GM12875 (cell line): ENCODE measurements at regions not wholly inside any gene's neighbourhood (a gene's known extent, or its start where the extent isn't known, plus 50 kb on each side); places are given as distances from the start of the nearest gene placed in this dataset.

Source experiments
- H3K4me3 ChIP-seq: one replicate; pipeline ENCODE4 v1.5.1; 2011; ENCODE audit warnings: low read depth, low read length, control low read depth
- CTCF ChIP-seq: IDR thresholded peaks from 2 replicates; pipeline ENCODE4 v1.5.1; 2011; ENCODE audit warnings: low read depth, mild to moderate bottlenecking, control low read depth, inconsistent platforms, low read length, moderate library complexity, borderline replicate concordance; ENCODE audit not compliant: insufficient read depth

- no peak overlapping the region for H3K4me3 ChIP-seq
These were observed 99.4 kb upstream of the SDK2 start for GRCh38 chr17:73743518-73744201.

GRCh38 chr17:73744411-73744810 is 100.2 kb upstream of the SDK2 start:
- H3K4me3 ChIP-seq: no peak overlapping the region
- TF ChIP-seq CTCF: no peak

More at GRCh38 chr17:73743518-73744201, 99.4 kb upstream of the SDK2 start:
- no peak for TF ChIP-seq CTCF

GRCh38 chr17:73746314-73747073 is 102.2 kb upstream of the SDK2 start:
- TF ChIP-seq CTCF: no peak
- H3K4me3 ChIP-seq: no peak overlapping the region

GRCh38 chr17:73747221-73748002 is 103.2 kb upstream of the SDK2 start:
- H3K4me3 ChIP-seq: no peak overlapping the region
- TF ChIP-seq CTCF: no peak

- TF ChIP-seq CTCF: no peak
- H3K4me3 ChIP-seq: no peak overlapping the region
These were observed 104.3 kb upstream of the SDK2 start for GRCh38 chr17:73748508-73748907.

GRCh38 chr17:73749337-73749823 is 105.1 kb upstream of the SDK2 start:
- TF ChIP-seq CTCF: no peak
- H3K4me3 ChIP-seq: no peak overlapping the region
